ENCODE measurements at regions not wholly inside any gene's neighbourhood (a gene's known extent, or its start where the extent isn't known, plus 50 kb on each side); places are given as distances from the start of the nearest gene placed in this dataset.

- TF ChIP-seq, protein P1, sequence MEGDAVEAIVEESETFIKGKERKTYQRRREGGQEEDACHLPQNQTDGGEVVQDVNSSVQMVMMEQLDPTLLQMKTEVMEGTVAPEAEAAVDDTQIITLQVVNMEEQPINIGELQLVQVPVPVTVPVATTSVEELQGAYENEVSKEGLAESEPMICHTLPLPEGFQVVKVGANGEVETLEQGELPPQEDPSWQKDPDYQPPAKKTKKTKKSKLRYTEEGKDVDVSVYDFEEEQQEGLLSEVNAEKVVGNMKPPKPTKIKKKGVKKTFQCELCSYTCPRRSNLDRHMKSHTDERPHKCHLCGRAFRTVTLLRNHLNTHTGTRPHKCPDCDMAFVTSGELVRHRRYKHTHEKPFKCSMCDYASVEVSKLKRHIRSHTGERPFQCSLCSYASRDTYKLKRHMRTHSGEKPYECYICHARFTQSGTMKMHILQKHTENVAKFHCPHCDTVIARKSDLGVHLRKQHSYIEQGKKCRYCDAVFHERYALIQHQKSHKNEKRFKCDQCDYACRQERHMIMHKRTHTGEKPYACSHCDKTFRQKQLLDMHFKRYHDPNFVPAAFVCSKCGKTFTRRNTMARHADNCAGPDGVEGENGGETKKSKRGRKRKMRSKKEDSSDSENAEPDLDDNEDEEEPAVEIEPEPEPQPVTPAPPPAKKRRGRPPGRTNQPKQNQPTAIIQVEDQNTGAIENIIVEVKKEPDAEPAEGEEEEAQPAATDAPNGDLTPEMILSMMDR (IDR thresholded peaks at IDR 0.05), result no peak
- TF ChIP-seq POLR2A (IDR thresholded peaks at IDR 0.05) (no peak), POLR2AphosphoS5 (IDR thresholded peaks at IDR 0.05) (no peak), EP300 (IDR thresholded peaks at IDR 0.05) (no peak)
These were observed 864.9 kb upstream of the SLIT2 start for GRCh38 chr4:19386786-19387185.
